Kidney capillary endothelial cell (primary cell): ENCODE measurements at regions not wholly inside any gene's neighbourhood (a gene's known extent, or its start where the extent isn't known, plus 50 kb on each side); places are given as distances from the start of the nearest gene placed in this dataset.
A peak's percentile ranks its signal among the peaks of the same experiment; 100 is the strongest.

Source experiments
- DNase-seq: peaks from one replicate; pipeline ENCODE4 v3.0.0-alpha.2; 2018; ENCODE audit warnings: low spot score

DNA sequence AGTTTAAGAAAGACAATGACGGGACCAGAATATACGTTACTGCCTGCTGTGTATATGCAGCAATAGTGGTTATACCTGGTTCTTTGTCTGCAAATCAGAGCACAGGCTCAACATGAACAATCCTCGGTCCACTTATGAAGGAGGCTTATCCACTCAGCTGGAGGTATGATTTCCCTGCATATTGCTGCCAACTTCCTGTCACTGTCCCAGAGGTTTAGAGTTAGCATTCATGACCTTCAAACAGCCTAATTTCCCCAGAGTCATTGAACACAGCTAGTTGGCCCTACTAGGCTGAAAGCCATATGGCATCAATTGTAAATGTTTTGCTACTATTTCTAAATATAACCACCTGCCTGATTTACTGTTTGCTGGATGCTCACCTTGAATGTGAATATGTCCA is 224.9 kb upstream of the ZNF717 start:
- DNase-seq: no peak

GRCh38 chr3:76011121-76011520 is 225.8 kb upstream of the ZNF717 start:
- no peak for DNase-seq

- DNase-seq: no peak
Observed at GRCh38 chr3:76015496-76015895, 230.1 kb upstream of the ZNF717 start.

- DNase-seq: no peak
Observed at GRCh38 chr3:76016111-76016510, 230.8 kb upstream of the ZNF717 start.

DNA sequence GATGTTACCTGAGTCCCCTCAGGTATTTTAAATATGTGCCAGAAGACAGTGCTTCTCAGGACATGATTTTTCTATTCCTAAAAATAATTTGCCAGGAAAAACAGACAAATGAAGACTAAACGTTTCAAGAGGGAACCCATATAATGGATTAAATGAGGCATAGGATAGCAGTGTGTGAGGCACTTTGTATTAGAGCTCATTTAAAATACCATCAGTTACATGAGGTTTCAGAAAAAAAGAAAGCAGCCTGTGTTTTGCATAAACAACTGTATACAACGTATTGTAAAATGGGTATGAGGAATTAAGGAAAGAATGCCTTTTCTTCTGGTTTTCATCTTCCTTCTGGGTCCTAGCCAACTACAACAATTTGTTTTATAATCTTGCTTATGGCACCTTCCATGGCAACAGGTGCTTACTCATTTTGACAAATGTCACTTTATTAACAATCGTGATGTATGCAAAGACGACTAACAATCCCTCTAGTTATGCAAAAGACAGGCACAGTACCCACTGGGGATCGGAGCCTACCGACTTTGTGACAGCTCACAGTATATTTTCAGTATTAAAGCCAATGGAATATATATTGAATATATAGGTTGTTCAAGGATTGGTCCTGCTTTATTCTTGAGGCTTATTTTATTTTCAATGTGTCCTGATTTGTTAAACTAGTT is 231.6 kb upstream of the ZNF717 start:
- DNase-seq: no peak

DNA sequence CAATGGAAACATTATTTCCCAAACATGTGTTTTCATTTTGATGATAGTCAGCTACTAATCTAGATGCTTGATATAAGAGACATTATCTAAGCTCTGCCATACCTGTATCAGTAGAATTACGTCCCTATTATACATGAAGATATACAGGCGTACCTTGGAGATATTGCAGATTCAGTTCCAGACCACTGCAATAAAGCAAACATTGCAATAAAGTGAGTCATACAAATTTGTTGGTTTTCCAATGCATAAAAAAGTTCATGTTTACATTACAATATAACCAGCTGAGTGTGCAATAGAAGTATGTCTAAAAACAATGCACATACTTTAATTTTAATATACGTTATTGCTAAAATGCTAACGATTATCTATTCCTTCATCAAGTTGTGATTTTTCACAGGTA is 236.0 kb upstream of the ZNF717 start:
- no peak for DNase-seq

DNA sequence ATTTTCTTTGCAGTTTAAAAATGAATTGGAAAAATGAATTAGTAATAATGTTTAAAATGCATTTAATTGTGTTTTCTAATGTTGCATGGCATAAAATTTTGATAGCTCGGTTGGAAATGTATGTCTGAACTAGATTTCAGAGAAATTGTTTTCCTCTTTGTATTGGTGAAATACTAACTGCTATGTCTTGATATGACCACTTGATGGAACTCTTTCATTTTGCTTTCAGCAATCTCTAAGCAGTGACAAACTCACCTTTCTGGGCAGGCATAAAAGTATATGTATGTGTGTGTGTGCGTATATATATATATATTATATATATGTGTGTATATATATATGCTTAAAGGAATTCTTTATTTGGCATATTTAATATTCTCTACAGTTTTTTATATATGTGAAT is 239.3 kb upstream of the ZNF717 start:
- DNase-seq: peak; percentile 37

DNA sequence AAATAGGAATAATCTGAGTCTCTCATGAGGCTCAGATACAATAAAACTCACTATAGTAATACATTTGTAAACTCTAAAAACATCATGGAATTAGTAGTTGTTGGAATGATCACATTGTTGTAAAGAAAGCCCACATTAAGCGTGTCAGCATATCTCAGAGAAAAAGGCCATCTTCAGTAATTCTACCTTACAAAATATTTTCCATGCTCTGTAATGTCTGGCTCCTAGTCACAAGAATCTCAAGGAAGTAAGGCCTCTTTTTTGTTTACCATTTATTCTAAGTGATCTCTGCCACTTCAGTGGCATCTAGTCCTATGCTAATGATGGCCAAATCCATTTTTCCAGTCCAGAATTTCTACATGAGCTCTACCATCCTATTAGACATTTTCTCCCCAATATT is 240.2 kb upstream of the ZNF717 start:
- no peak for DNase-seq

DNA sequence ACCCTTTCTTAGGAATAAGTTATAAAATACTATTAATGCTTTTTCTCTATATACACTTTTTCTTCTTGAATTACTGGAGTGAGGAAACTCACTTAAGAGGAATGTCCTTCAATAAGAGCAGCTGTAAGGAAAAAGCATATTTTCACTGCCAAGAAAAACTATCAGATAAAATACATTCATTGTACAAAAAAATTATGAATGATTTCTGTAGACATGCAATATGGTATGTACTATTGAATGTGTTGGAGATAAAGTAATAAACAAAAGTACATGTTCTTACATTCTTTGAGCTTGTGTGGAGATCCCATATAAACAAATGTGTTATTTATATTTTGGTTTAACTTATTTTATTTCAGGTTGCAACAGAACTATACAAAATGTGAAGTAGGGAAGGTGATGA is 241.0 kb upstream of the ZNF717 start:
- no peak for DNase-seq

DNA sequence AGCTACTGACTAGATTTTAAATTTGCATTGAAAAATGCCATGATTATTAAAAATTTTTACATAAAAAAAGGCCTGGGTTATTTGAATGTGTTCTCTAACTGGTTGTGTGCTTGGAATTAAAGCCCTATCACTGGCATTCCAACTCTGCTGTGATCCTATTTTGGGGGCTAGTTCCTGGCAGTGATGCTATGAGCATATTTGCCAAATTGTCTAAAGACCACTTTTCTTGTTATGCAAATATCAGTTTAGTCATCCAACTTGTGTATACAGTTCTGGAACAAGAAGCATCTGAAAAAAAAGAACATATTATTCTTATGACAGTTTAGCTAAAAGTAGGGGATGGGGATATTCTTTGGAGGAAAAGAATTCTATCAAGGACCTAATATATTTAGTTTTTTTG is 243.4 kb upstream of the ZNF717 start:
- no peak for DNase-seq

GRCh38 chr3:76034649-76035048 is 249.3 kb upstream of the ZNF717 start:
- DNase-seq: no peak

DNA sequence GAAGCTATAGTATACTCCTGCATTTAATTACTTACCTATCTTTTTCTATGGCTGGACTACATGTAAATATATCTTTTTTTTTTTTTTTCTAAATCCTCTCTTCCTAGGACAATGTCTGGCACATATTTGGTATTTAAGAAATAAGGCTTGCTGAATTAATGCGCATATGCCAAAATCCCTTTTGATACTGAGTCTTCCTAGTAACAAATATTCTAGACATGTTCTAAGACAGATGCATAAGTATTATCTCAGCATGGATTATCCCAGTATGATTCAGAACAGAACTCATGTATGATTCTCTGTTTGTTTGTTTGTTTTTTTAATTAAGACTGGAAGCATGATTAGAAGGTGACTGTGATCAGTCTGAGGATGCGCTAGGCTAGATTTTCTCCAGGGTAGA is 249.8 kb upstream of the ZNF717 start:
- no peak for DNase-seq

GRCh38 chr3:76038949-76039348 is 253.6 kb upstream of the ZNF717 start:
- no peak for DNase-seq

DNA sequence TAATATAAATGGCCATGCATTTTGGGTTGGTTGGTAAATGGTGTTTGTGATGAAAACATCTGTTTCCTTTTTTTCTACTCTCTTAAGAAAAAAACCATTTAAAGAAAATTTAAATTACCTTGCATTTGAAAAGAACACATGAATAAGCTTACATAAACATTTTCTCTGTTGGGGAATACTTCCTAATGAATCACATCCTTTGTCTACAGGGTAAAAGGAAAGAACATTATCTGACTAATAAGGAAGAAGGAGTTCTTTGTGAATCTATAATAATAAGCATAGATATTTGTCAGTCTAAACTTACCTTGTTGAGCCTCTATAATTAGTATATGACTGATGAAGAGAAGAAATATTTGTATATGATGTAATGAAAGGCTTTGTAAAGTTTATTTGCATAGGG is 254.1 kb upstream of the ZNF717 start:
- peak; percentile 58 for DNase-seq

- no peak for DNase-seq
Observed at GRCh38 chr3:76040946-76041345, 255.6 kb upstream of the ZNF717 start.

DNA sequence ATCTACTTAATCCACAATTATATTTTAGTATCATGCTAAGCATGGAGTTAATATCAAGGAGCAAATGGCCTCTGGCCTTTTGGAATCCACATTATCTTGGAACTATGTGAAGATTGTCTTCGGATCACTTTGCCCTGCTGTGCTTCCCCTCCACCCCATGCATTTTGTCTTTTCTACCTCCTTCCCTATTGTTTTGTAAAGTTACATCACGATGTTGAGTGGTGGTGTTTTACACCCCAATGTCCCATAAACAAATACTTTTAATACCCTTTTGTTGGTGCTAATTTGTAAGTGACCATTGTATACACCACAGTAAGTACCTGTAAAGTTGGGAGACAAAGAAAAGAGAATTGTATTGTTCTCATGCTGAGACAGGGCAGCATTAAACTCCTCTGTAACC is 258.4 kb upstream of the ZNF717 start:
- no peak for DNase-seq

DNA sequence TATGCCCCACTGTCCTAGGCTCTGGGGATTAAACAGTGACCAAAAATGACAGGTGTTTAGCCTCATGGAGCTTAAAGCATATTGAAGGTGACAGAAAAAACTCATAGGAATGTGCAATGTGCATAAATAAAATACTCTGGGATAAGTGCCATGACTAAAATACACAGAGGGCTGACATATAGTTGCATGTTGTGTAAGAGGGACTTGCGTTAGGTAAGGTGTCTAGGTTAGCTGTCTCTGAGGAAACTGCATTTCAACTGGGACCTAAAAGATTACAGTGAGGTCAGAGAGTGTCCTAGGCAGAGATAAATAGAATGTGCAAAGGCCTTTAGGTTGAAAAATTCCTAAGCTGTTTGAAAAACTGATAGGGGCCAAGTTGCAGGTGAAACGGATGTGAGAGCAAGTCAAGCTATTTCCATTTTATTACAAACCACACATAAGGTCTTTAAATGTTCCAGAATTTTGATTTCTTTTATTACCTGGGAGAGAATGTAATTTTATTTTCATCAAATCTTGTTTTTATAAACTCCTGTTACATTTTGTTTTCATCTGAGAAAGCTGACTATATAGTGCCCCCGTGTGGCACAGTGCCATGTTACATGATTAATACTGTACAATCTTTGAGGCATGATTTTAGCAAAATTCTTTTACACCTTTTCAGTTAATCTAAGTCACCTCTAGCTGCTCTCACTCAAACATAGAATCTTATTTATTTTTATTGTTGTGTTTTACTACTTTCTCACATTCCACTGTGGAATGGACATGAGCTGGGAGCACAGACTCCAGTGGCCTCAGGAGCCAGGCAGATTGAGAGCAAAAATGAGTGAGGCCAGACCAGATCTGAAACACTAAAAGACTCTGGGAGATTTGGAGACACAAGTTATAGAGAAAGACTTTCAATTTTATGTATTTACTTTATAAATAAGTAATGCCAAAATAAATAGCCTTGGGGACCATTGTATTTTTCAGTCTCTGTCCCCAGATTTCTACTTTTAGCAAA is 259.6 kb upstream of the ZNF717 start:
- peak; percentile 35 for DNase-seq

DNA sequence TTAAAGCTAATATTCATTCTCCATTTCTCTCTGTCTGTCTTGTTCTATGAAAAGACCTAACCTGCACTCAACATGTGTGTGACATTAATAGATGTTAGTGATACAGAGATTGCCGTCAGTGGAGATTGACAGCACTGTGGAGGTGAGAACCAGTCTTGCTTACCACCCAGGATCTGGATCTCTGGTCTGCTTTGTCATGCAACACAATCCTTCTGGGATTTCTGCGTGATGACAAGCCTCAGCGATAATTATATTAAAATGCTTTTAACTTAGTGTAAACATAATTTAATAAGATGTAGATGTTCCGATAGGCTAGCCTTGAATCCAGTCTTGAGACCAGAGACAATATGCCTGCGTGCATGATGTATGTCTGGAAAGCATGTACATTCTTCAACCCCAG is 262.0 kb upstream of the ZNF717 start:
- DNase-seq: no peak

DNA sequence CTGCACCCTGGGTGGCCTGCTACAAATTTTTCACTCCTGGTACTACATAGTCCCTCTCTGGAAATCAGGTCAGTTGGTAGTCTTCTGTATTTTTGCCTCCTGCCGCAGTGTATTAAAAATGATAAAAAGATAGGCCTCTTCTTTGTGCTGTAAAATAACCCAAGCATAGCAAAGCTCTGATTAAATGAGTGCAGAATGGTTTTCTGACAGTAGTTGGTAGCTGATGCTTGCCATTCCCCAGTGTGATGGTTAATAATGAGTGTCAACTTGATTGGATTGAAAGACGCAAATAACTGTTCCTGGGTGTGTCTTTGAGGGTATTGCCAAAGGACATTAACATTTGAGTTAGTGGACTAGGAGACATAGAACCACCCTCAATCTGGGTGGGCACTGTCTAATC is 264.4 kb upstream of the ZNF717 start:
- DNase-seq: no peak

DNA sequence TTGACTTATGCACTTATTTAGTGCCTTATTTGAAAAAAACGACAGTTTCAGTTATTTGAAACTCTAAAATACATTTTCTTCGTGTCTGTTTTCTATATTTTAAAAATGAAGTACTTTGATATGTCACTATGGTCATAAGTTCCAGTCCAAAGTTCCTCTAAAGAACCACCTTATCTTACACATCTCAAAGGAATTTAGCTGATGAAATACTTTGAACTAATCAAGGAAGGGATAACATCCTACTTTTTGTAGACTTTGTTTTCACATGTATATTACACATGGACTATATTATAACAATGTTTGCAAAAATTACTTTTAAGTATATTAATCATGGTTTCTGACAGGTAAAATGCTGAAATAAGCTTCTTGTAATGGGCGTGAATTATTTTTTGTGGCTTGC is 265.8 kb upstream of the ZNF717 start:
- no peak for DNase-seq

- no peak for DNase-seq
Observed at GRCh38 chr3:76054404-76054803, 269.1 kb upstream of the ZNF717 start.

DNA sequence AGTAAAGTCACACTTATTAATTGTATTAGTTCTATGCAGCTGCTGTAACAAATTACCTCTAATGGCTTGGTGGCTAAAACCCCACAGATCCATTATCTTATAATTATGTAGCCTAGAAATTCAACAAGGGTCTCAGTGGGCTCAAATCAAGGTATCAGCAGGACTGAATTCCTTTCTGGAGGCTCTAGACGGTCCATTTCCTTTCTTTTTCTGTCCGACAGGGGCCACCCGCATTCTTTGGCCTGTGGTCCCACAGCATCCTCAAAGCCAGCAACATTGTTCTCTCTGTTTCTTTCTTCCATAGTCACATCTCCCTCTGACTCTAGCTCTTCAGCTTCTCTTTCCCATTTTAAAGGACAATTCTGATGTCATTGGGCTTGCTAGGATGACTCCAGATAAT is 276.3 kb upstream of the ZNF717 start:
- DNase-seq: no peak

DNA sequence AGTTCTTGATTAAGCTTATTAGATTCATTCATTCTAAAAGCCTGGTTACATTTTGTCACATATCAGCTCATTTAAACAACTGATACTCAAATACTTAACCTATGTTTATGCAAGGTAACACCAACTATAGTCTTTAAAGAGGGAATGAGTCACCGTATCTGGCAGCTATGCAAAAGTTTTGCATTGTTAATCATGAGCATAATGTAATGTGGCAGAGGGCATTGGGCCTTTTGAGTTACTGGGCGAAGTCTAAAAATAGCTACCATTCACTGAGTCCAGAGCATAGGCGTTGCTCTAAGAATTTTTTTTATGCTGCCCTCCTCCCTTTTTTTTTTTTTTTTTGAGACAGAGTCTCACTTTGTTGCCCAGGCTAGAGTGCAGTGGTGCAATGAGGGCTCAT is 277.7 kb upstream of the ZNF717 start:
- peak; percentile 40 for DNase-seq

DNA sequence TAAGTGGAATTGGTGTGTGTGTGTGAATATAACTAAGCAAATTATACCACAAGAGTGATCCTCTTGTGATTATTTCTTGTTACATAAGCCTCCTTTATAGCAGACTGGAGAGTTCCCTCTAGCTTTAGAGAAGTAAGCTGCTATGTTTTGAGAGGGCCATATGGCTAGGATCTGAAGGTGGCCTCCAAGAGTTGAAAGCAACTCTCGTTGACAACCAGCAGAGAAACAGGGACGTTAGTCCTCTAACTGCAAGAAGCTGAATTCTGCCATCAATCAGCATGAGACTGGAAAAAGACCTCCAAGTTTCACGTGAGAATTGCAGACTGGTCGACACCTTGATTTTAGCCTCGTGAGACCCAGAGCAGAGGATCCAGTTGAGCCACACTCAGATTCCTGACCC is 278.5 kb upstream of the ZNF717 start:
- DNase-seq: no peak
